GM19035 (cell line): ENCODE measurements at regions not wholly inside any gene's neighbourhood (a gene's known extent, or its start where the extent isn't known, plus 50 kb on each side); places are given as distances from the start of the nearest gene placed in this dataset.

ENCODE experiments used
- ATAC-seq: cut with Tn5 transposase; IDR thresholded peaks from one replicate; pipeline ENCODE4 v1.9.1; 2021; ENCODE audit not compliant: unreplicated experiment

- no peak for ATAC-seq
These were observed 473.3 kb downstream of the GATA3 start for GRCh38 chr10:8527773-8528172.

DNA sequence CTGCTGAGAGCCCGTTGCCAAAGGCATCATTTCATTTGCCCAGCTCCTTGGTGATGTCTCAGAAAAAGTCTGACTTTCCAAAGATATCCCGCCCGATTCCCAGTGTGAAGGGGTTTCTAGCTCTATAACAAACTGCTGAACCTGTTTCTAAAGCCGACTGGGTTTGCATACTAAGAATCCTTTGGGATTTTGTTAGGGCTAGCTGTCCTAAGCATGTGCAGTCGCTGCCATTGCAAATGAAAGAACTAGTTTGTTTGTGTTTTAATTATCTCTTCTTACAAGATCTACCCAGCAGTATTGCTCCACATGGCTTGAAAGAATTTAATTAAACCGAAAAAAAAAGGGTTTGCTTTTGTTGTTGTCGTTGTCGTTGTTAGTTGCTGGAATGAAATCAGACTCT, 476.6 kb downstream of the GATA3 start:
- ATAC-seq, result no peak

DNA sequence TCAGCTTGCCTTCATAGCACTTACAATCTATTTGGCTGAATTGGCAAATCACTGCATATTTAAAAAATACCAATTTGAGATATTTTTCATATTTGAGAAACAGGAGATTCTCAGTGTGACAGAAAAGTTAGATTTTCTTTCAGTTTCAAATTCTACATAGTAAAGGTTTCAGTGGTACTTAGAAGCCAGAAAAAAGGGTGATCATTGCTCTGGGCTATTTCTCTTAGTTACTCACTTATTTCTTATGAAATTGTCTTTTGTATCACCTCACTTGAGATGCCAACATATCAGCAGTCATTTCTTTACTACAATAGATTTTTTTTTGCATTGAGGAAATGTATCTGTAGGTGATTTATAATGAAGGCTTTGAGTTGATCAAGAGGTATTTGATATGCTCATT, 478.2 kb downstream of the GATA3 start:
- no peak for ATAC-seq

DNA sequence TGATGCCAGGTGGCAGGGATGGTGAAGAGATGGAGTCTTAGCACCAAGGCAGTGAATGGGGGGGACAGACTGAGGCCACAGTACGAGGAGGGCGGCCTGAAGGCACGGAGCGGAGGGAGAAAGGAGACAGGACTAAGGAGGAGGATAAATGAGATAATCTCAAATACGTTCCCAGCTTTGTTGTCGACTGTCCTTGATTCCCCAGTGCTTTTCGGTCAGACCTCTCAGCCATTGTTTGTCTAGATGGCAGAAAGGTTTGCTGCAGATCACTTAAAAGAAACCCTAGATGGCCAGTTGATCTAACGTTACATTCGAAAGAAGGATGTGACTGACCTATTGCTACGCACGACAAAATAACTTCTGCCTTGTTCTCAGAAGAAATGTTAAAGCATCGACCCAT, 479.0 kb downstream of the GATA3 start:
- no peak for ATAC-seq

GRCh38 chr10:8534096-8534495, 479.6 kb downstream of the GATA3 start:
- ATAC-seq, result no peak

- no peak for ATAC-seq
These were observed 480.4 kb downstream of the GATA3 start for GRCh38 chr10:8534891-8535290.

GRCh38 chr10:8539056-8539455, 484.6 kb downstream of the GATA3 start:
- ATAC-seq, result no peak

DNA sequence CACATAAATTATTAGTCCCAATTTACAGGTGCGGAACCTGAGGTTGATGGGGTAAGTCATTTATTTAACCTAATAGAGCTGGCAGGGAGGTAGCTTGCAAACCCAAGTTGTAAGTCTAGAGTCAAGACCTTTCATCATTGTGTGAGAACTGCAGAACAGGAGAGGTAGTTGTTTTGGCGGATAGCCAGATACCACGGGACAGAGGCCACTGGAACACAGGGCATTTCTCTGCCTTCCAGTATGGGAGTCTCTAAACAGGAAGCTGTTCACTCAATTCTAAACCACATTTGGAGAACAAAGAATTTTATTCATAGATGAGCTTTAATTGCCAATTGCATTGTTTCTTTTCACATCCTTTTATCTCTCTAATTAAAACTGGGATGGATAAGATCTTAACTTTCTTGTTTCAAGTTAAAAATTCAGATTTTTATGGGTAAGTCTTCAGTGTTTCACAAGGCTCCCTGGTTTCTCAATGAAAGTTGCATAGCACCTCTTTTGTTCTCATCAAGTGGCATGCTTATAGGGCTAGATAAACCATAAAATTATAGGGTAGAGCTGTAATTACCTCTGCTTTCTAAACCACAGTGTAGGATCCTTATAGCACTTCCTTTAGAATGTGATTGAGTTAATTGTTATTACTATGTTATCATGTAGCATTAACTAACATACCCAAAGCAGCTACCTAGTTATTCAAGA, 489.0 kb downstream of the GATA3 start:
- ATAC-seq, result no peak

- ATAC-seq, result no peak
These were observed 489.5 kb downstream of the GATA3 start for GRCh38 chr10:8544057-8544380.

DNA sequence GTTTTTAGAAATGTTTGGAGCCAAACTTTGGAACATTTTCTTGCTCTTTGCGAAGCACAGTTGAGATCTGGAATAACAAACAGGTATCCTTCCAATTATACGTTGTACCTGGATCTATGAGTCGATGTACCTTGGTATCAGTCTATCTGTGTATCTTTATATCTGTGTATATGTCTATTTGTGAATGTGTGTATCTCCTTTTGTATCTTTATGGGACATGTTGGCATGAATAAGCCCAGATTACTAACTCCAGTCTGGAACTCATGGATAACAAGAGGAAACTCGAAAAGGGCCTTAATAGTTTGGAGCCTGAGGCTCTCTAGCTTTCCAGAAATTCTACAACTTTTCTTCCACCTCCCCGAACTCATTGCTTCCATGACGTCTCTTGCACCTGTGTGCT, 490.0 kb downstream of the GATA3 start:
- ATAC-seq, result no peak

- ATAC-seq, result no peak
These were observed 500.1 kb downstream of the GATA3 start for GRCh38 chr10:8554574-8554973.

DNA sequence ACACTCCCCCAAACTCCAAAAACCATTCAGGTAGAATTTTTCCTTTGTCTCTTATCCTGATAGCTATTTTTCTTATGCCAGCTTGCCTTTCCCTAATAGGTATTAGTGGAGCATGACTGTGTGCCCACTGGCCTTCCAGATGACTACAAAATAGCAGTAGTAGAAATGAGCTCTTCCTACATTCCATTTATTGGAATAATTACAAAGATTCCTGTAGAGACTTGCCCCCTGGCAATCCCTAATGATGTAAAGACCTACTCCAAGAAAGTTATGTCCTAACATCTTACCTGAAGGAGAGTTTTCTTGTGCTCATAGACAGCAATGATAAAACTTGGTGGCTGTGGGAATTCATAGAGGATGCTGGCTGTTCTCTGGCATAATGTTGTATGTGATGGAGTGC, 501.8 kb downstream of the GATA3 start:
- ATAC-seq, result no peak

DNA sequence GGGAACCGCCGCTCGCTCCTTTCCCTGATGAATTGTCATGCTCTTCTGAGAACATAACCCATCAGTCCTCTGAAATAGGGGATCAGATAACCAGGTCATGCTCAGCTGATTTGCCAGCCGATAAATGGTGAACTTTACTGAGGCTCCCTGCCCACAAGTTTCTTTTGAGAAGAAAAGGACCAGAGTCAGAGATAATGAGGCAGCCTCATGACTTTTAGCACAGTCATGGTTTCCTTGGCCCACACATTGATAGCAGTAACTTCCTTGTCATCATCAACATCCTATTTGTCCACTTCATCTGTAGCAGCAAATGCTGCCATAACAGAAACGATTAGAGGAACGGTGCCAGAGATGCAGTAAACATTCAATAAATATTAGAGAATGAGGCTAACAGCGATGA, 509.0 kb downstream of the GATA3 start:
- ATAC-seq, result no peak

DNA sequence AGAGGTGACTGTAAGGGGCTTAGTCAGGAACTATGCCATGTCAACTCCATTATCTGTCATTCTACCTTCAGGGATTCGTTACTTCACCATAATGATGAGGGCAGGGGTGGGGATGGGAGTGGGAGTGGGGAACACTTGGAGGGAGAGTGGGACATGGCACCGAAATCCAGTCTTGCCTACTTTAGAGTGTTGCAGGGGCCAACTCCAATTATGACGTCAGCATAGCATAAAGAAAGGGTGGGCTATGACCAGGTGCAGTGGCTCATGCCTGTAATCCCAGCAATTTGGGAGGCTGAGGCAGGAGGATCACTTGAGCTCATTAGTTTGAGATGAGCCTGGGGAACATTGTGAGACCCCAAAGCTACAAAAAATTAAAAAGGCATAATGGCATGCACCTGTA, 512.2 kb downstream of the GATA3 start:
- no peak for ATAC-seq

- no peak for ATAC-seq
These were observed 513.9 kb downstream of the GATA3 start for GRCh38 chr10:8568401-8568800.

DNA sequence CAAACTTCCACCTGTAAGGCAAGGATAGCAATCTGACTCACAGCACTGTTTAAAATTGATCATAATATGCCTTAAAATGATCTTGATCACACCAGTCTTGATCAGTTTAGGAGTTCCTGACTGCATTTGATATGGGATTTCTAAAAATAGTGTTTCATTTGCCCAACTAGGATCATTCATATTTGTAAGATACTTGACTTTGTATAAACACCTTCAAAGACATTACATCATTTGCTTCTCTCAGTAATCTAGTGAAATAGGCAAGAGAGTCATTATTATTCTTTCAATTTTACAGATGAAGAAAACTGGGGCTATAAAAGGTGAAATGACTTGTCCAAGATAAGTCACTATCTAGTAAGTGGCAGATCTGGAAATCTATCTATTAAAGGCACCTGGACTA, 521.1 kb downstream of the GATA3 start:
- no peak for ATAC-seq

- ATAC-seq, result no peak
These were observed 521.8 kb downstream of the GATA3 start for GRCh38 chr10:8576281-8576680.

GRCh38 chr10:8576911-8577310, 522.4 kb downstream of the GATA3 start:
- ATAC-seq, result no peak

DNA sequence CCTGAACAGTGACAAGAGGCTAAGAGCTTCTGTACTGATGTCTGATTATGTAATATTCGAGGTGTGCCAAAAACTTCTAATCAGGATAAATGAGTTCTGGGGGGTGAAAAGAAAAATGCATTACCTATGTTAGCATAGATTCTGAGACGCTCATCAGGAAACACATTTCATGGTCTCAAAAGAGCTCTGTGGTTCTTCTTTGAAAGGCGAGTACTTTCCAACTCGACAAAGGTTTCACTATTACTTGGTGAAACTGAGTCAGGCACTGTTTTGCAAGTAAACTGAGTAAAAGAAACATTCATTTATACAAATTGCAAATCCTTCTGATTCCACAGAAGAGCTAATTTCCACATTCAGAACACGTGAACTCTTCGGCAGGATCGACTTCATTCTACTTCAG, 523.2 kb downstream of the GATA3 start:
- ATAC-seq, result no peak

GRCh38 chr10:8581521-8582225, 527.2 kb downstream of the GATA3 start:
- no peak for ATAC-seq

- ATAC-seq, result no peak
These were observed 528.6 kb downstream of the GATA3 start for GRCh38 chr10:8583096-8583495.

GRCh38 chr10:8584666-8585065, 530.2 kb downstream of the GATA3 start:
- ATAC-seq, result no peak

- no peak for ATAC-seq
These were observed 532.0 kb downstream of the GATA3 start for GRCh38 chr10:8586504-8586903.
